Mesendoderm (in vitro differentiated cells): ENCODE measurements at regions not wholly inside any gene's neighbourhood (a gene's known extent, or its start where the extent isn't known, plus 50 kb on each side); places are given as distances from the start of the nearest gene placed in this dataset.
A peak's percentile ranks its signal among the peaks of the same experiment; 100 is the strongest.

Source experiments
- DNase-seq: peaks from one replicate; pipeline ENCODE4 v3.0.0; 2013
- H2AK5ac ChIP-seq: 2 replicates; pipeline ENCODE4 v1.6.1; 2013; ENCODE audit warnings: low read length, inconsistent platforms
- H2BK120ac ChIP-seq: 2 replicates; pipeline ENCODE4 v1.6.1; 2013; ENCODE audit warnings: low read depth, mild to moderate bottlenecking, low read length, moderate library complexity, mixed read lengths
- H2BK15ac ChIP-seq: replicated peaks from 2 replicates; pipeline ENCODE4 v1.6.1; 2013; ENCODE audit warnings: low read depth, mild to moderate bottlenecking, moderate library complexity
- H2BK5ac ChIP-seq: 2 replicates; pipeline ENCODE4 v1.6.1; 2013; ENCODE audit warnings: low read length, inconsistent platforms
- H3K18ac ChIP-seq: 2 replicates; pipeline ENCODE4 v1.6.1; 2013; ENCODE audit warnings: mild to moderate bottlenecking, low read length, mixed read lengths
- H3K23ac ChIP-seq: one replicate; pipeline ENCODE4 v1.6.1; 2013; ENCODE audit warnings: low read length
- H3K27ac ChIP-seq: 2 replicates; pipeline ENCODE4 v1.5.1; 2013; ENCODE audit warnings: low read depth, mild to moderate bottlenecking, inconsistent platforms, low read length, moderate library complexity
- H3K27me3 ChIP-seq: 2 replicates; pipeline ENCODE4 v1.6.1; 2013; ENCODE audit warnings: low read length, control low read depth, mild to moderate bottlenecking, inconsistent platforms; ENCODE audit not compliant: insufficient read depth, poor library complexity
- H3K36me3 ChIP-seq: 2 replicates; pipeline ENCODE4 v1.6.1; 2013; ENCODE audit warnings: low read length, inconsistent platforms; ENCODE audit not compliant: control insufficient read depth, insufficient read depth
- H3K4ac ChIP-seq: one replicate; pipeline ENCODE4 v1.6.1; 2013; ENCODE audit warnings: low read depth, mild to moderate bottlenecking, low read length, moderate library complexity
- H3K4me1 ChIP-seq: 2 replicates; pipeline ENCODE4 v1.6.1; 2013; ENCODE audit warnings: low read depth, low read length, inconsistent platforms; ENCODE audit not compliant: control insufficient read depth
- H3K4me2 ChIP-seq: 2 replicates; pipeline ENCODE4 v1.6.1; 2013; ENCODE audit warnings: low read length
- H3K4me3 ChIP-seq: 2 replicates; pipeline ENCODE4 v1.5.1; 2013; ENCODE audit warnings: mild to moderate bottlenecking, low read length
- H3K56ac ChIP-seq: one replicate; pipeline ENCODE4 v1.6.1; 2013; ENCODE audit warnings: low read length
- H3K79me1 ChIP-seq: 2 replicates; pipeline ENCODE4 v1.6.1; 2013; ENCODE audit warnings: low read length, inconsistent platforms
- H3K79me2 ChIP-seq: 2 replicates; pipeline ENCODE4 v1.6.1; 2013; ENCODE audit warnings: mild to moderate bottlenecking, low read length; ENCODE audit not compliant: control insufficient read depth, insufficient read depth
- H3K9ac ChIP-seq: 2 replicates; pipeline ENCODE4 v1.6.1; 2013; ENCODE audit warnings: low read length, inconsistent platforms
- H4K5ac ChIP-seq: one replicate; pipeline ENCODE4 v1.6.1; 2013; ENCODE audit warnings: low read length
- H4K8ac ChIP-seq: one replicate; pipeline ENCODE4 v1.6.1; 2013; ENCODE audit warnings: low read depth, mild to moderate bottlenecking, control low read depth, low read length, moderate library complexity
- WGBS: extraction: QIAGEN DNeasy Blood & Tissue Kit; methylation state at CpG from one replicate; pipeline ENCODE4 v1.1.7; 2013; ENCODE audit warnings: low lambda C conversion rate, missing lambda C conversion rate; ENCODE audit not compliant: insufficient coverage; ENCODE audit errors: extremely low coverage; 5-methylcytosine and 5-hydroxymethylcytosine counted together

DNA sequence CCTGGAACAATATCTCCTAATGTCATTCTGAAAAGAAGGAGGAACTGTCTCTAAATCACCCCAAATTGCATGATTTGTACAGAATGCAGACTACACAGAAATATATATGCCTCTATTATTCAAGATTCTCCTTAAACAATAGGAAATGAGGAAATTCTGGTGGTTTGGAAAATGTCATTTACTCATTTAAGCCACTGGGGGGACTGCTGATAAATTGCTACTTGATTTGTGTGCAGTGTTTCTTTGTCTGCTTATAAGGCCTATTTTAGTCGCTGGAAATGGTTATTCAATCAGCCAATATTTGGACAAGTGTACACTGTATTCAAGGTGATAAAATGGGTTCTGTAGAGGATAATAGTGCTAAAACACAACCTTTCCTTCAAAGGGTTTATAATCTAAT lies 801.9 kb upstream of the CELF4 start:
- Histone ChIP-seq H3K4me2 (no peak overlapping the region), H3K4me1 (no peaks in the 10 kb centered on the region), H3K9ac (no peak overlapping the region), H2BK15ac (no peak overlapping the region), H3K27me3 (no peaks in the 10 kb centered on the region), H2BK5ac (no peak overlapping the region), H3K79me1 (no peaks in the 10 kb centered on the region), H4K8ac (no peak overlapping the region), H3K4ac (no peak overlapping the region), H2AK5ac (no peak overlapping the region), H2BK120ac (no peak overlapping the region), H3K18ac (no peak overlapping the region), H3K56ac (no peak overlapping the region), H3K27ac (no peak overlapping the region), H3K36me3 (no peaks in the 10 kb centered on the region), H3K79me2 (no peaks in the 10 kb centered on the region), H3K23ac (no peak overlapping the region), H3K4me3 (no peak overlapping the region), H4K5ac (no peak overlapping the region)
- WGBS = no CpG with 5 or more reads among the region's 1 CpG
- peak; percentile 5 for DNase-seq

DNA sequence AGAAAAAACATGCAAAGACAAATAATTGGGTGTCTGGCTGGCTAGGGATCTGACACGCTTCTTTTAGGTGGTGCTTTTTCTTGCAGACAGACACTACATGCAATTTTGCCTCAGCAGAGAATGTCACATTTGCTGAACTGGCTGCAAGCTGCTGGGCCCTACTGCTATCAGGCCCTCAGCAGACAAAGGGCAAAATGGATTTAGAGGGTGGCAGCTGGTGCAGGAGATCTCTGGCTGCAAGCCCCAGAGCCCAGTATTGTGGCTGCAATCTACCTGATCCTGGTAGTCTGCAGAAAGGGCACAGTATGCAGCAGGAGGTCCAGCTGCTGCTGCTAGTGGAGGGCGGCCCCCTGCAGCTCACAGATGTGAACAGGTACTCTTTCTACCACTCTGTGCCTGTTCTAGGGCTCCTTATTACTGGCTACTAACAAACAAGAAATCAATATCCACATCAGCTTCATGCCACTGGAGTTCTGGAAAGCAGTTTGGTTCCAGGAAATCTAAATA lies 796.7 kb upstream of the CELF4 start:
- Histone ChIP-seq H3K27ac (no peak overlapping the region), H3K9ac (no peak overlapping the region), H3K56ac (no peak overlapping the region), H3K4me1 (no peaks in the 10 kb centered on the region), H3K27me3 (no peaks in the 10 kb centered on the region), H2BK15ac (no peak overlapping the region), H3K4ac (no peak overlapping the region), H3K4me3 (no peak overlapping the region), H3K23ac (no peak overlapping the region), H3K18ac (no peak overlapping the region), H3K36me3 (no peaks in the 10 kb centered on the region), H3K79me1 (no peaks in the 10 kb centered on the region), H3K79me2 (no peaks in the 10 kb centered on the region), H4K5ac (no peak overlapping the region), H2BK5ac (no peak overlapping the region), H2BK120ac (no peak overlapping the region), H3K4me2 (no peak overlapping the region), H2AK5ac (no peak overlapping the region), H4K8ac (no peak overlapping the region)
- WGBS = no CpG with 5 or more reads among the region's 2 CpGs
- no peak for DNase-seq

DNA sequence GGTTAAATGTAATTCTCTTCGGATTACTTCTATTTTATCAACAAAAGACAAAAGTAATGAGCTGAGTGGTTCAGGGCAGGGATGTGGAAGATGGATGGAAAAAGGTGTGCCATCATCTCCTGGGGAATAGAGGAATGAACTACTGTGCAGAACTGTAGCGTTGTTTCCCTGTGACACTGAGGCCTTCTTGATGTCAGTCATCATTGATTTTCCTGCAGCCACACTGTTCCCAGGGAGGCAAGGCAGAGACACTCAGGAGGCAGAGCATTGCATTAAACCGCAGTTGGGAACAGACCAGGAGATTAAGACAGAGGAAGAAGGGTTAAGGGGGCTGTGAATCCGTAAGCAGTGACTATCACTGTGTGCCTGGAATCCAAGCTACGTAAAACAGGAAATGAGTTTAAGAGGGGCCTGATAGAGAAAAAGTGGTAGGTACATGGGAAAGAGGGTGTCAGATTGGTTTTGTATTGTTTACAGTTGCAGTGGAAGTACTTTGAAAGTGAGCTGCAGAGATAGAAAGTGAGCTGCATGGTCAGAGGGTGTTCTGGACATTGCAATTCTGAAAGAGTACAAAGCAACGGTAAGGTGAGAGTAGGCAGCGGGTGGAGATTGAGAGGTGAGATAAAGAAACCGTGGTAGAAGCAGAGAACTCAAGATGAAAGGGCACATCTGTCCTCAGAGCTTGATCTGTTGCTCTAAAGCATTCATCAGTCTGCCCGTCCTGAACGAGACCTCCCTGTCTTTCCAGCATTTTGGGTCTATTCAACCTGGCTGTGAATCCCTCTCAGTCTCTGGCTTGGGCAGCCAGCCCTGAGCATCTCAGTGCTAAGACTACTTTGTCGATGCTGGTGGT lies 793.4 kb upstream of the CELF4 start:
- Histone ChIP-seq H3K36me3 (no peaks in the 10 kb centered on the region), H2BK5ac (no peak overlapping the region), H3K27me3 (no peaks in the 10 kb centered on the region), H3K4me1 (no peaks in the 10 kb centered on the region), H3K23ac (no peak overlapping the region), H3K79me1 (no peaks in the 10 kb centered on the region), H4K5ac (no peak overlapping the region), H3K56ac (no peak overlapping the region), H2BK120ac (no peak overlapping the region), H3K79me2 (no peaks in the 10 kb centered on the region), H4K8ac (no peak overlapping the region), H3K27ac (no peak overlapping the region), H3K9ac (no peak overlapping the region), H3K4me2 (no peak overlapping the region), H2AK5ac (no peak overlapping the region), H3K18ac (no peak overlapping the region), H2BK15ac (no peak overlapping the region), H3K4me3 (no peak overlapping the region), H3K4ac (no peak overlapping the region)
- DNase-seq = peak; percentile 33
- no CpG with 5 or more reads among the region's 11 CpGs for WGBS

DNA sequence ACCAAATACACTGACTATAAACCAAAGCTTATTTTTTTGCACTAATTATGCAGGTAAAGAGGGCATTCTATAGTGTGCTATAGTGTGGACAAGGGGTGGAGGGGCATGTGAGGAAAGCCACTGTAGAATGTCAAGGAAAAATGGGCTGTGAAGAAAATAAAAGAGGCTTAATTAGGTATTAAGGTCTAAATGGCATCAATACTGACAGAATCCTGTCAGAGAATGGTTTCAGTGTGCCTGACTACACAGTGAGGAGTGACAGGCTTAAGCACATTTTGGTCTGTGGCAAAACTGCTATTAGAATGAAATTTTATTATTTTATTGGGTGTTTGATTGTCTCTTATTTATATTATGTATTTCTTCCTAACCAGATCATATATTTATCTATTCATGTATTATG lies 787.6 kb upstream of the CELF4 start:
- Histone ChIP-seq H3K18ac (no peak overlapping the region), H3K4me2 (no peak overlapping the region), H3K27me3 (no peaks in the 10 kb centered on the region), H3K27ac (no peak overlapping the region), H4K5ac (no peak overlapping the region), H3K79me1 (no peaks in the 10 kb centered on the region), H3K36me3 (no peaks in the 10 kb centered on the region), H2AK5ac (no peak overlapping the region), H3K9ac (no peak overlapping the region), H2BK15ac (no peak overlapping the region), H3K4me1 (no peaks in the 10 kb centered on the region), H3K23ac (no peak overlapping the region), H2BK120ac (no peak overlapping the region), H3K56ac (no peak overlapping the region), H4K8ac (no peak overlapping the region), H3K79me2 (no peaks in the 10 kb centered on the region), H2BK5ac (no peak overlapping the region), H3K4ac (no peak overlapping the region), H3K4me3 (no peak overlapping the region)
- no peak for DNase-seq

DNA sequence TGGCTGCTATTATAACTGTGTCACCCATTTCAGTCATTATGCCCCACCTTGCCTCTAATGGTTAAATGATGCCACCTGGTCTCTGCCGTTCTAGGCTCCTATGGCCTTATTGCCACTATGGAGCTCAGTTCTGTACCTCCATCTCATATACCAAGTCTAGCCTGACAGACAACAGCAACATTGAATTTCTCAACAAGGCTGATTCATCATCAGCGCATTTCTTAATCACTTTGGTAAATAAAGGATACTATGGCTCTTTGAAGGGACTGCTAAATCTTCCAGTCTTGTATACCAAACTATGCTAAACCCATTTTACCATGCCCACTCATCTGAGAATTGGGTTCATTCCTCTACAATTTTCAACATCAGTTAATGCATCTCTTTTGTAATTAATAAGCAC lies 784.5 kb upstream of the CELF4 start:
- H3K4me3 ChIP-seq = no peak overlapping the region
- WGBS = no CpG with 5 or more reads among the region's 2 CpGs
- no peak overlapping the region for H3K9ac ChIP-seq

DNA sequence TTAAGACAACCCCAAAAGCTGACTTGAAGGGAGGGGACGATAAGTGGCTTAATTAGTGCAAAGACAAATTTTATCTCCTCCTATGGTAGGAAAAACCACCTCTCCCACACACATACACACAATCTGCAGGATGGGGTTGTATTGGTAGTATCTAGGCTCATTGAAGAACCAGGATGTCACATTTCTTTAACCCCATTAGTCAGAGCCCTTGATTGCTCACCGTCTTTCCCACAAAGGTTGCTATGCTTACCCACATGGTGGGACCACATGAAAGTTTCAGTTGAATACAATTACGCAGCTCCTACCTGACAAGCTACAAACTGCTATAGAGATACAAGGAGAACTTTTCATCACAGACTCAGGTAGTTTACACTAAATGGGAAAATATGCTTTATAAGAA lies 765.0 kb upstream of the CELF4 start:
- H3K27me3 ChIP-seq = no peaks in the 10 kb centered on the region
- H2BK5ac ChIP-seq = no peak overlapping the region
- H2BK15ac ChIP-seq = no peak overlapping the region
- H2BK120ac ChIP-seq = no peak overlapping the region
- WGBS = no CpG with 5 or more reads among the region's 3 CpGs
- no peak overlapping the region for H4K8ac ChIP-seq
- H3K27ac ChIP-seq = no peak overlapping the region
- H3K79me1 ChIP-seq = no peaks in the 10 kb centered on the region
- H3K4me1 ChIP-seq = no peaks in the 10 kb centered on the region
- H3K79me2 ChIP-seq = no peaks in the 10 kb centered on the region
- H3K36me3 ChIP-seq = no peaks in the 10 kb centered on the region
- H3K9ac ChIP-seq = no peak overlapping the region
- no peak overlapping the region for H3K18ac ChIP-seq
- no peak overlapping the region for H3K4ac ChIP-seq
- DNase-seq = no peak
- H3K23ac ChIP-seq = no peak overlapping the region
- no peak overlapping the region for H2AK5ac ChIP-seq
- no peak overlapping the region for H3K4me3 ChIP-seq
- H3K4me2 ChIP-seq = no peak overlapping the region
- H4K5ac ChIP-seq = no peak overlapping the region
- no peak overlapping the region for H3K56ac ChIP-seq

More for the DNA sequence above, 784.5 kb upstream of the CELF4 start:
- Histone ChIP-seq H3K4me2 (no peak overlapping the region), H4K8ac (no peak overlapping the region), H2BK120ac (no peak overlapping the region), H4K5ac (no peak overlapping the region), H3K4me1 (no peaks in the 10 kb centered on the region), H3K27ac (no peak overlapping the region), H3K56ac (no peak overlapping the region), H3K4ac (no peak overlapping the region), H2BK15ac (no peak overlapping the region), H2BK5ac (no peak overlapping the region), H2AK5ac (no peak overlapping the region), H3K36me3 (no peaks in the 10 kb centered on the region), H3K27me3 (no peaks in the 10 kb centered on the region), H3K18ac (no peak overlapping the region), H3K79me2 (no peaks in the 10 kb centered on the region), H3K23ac (no peak overlapping the region), H3K79me1 (no peaks in the 10 kb centered on the region)
- no peak for DNase-seq
